Panc1 (cell line): ENCODE measurements at regions not wholly inside any gene's neighbourhood (a gene's known extent, or its start where the extent isn't known, plus 50 kb on each side); places are given as distances from the start of the nearest gene placed in this dataset.

Source experiments
- CTCF ChIP-seq: fragments of 450-650 bp; IDR thresholded peaks from 2 replicates; pipeline ENCODE4 v1.5.1; 2017; ENCODE audit warnings: mild to moderate bottlenecking
- REST ChIP-seq, 2 experiments: IDR thresholded peaks; 2 replicates each; pipeline ENCODE4 v1.6.1; 2011 to 2012; ENCODE audit warnings: low read depth in 2 of 2, control low read depth in 1 of 2, low read length in 1 of 2, mild to moderate bottlenecking in 1 of 2, moderate library complexity in 1 of 2; ENCODE audit not compliant: insufficient read depth in 1 of 2
- TCF7L2 ChIP-seq: IDR thresholded peaks from 2 replicates; pipeline ENCODE4 v1.6.1; 2011; ENCODE audit warnings: mild to moderate bottlenecking, low read depth, low read length, inconsistent platforms

GRCh38 chr3:145678401-145678800, 482.6 kb downstream of the PLOD2 start:
- TF ChIP-seq CTCF: no peak
- no peak for TF ChIP-seq TCF7L2
- no peak for TF ChIP-seq REST (IDR thresholded peaks at IDR 0.05; ENCODE audit: insufficient read depth in 1 of 2, low read depth in 2 of 2, low read length in 1 of 2)
